ENCODE measurements at regions not wholly inside any gene's neighbourhood (a gene's known extent, or its start where the extent isn't known, plus 50 kb on each side); places are given as distances from the start of the nearest gene placed in this dataset.
A peak's percentile ranks its signal among the peaks of the same experiment; 100 is the strongest.

- peaks cover 15% of the 10 kb centered on the region for H3K4me1 Mint-ChIP-seq
- no peaks in the 10 kb centered on the region for H3K27me3 Mint-ChIP-seq (ENCODE audit: low read depth, poor library complexity)
- H3K27ac Mint-ChIP-seq = no peak overlapping the region
- H3K4me3 Mint-ChIP-seq = no peak overlapping the region
- no peaks in the 10 kb centered on the region for H3K36me3 Mint-ChIP-seq (ENCODE audit: low read depth)
- no peak for TF ChIP-seq CTCF (IDR thresholded peaks at IDR 0.05)
- peaks cover 10% of the 10 kb centered on the region for H3K9me3 Mint-ChIP-seq
- DNase-seq = no peak
Observed at GRCh38 chr11:122234780-122235179, 118.8 kb upstream of the BLID start.

- Mint-ChIP-seq H3K4me1 (peaks cover 15% of the 10 kb centered on the region), H3K36me3 (ENCODE audit: low read depth) (no peaks in the 10 kb centered on the region), H3K4me3 (no peak overlapping the region), H3K27ac (no peak overlapping the region), H3K9me3 (peaks cover 10% of the 10 kb centered on the region), H3K27me3 (ENCODE audit: low read depth, poor library complexity) (no peaks in the 10 kb centered on the region)
- DNase-seq = no peak
- no peak for TF ChIP-seq CTCF (IDR thresholded peaks at IDR 0.05)
Observed at GRCh38 chr11:122234257-122234656, 118.2 kb upstream of the BLID start.

GRCh38 chr11:122232985-122233384, 117.0 kb upstream of the BLID start:
- H3K36me3 Mint-ChIP-seq (ENCODE audit: low read depth) = no peaks in the 10 kb centered on the region
- no peak overlapping the region for H3K27ac Mint-ChIP-seq
- no peaks in the 10 kb centered on the region for H3K27me3 Mint-ChIP-seq (ENCODE audit: low read depth, poor library complexity)
- peaks cover 15% of the 10 kb centered on the region for H3K4me1 Mint-ChIP-seq
- no peak for DNase-seq
- TF ChIP-seq CTCF (IDR thresholded peaks at IDR 0.05) = no peak
- H3K4me3 Mint-ChIP-seq = no peak overlapping the region
- H3K9me3 Mint-ChIP-seq = peaks cover 6% of the 10 kb centered on the region

GRCh38 chr11:122230385-122230755, 114.4 kb upstream of the BLID start:
- no peak overlapping the region for H3K27ac Mint-ChIP-seq

GRCh38 chr11:122229481-122230384, 113.7 kb upstream of the BLID start:
- Mint-ChIP-seq H3K4me3 (peak overlapping the region; percentile 23), H3K36me3 (ENCODE audit: low read depth) (no peaks in the 10 kb centered on the region), H3K27me3 (ENCODE audit: low read depth, poor library complexity) (peaks cover under 1% of the 10 kb centered on the region), H3K9me3 (no peaks in the 10 kb centered on the region), H3K4me1 (peaks cover 6% of the 10 kb centered on the region), H3K27ac (peak overlapping the region; percentile 86)
- peak; percentile 26 for DNase-seq
- no peak for TF ChIP-seq CTCF (IDR thresholded peaks at IDR 0.05)

More at GRCh38 chr11:122230385-122230755, 114.4 kb upstream of the BLID start:
- Mint-ChIP-seq H3K27me3 (ENCODE audit: low read depth, poor library complexity) (no peaks in the 10 kb centered on the region), H3K9me3 (no peaks in the 10 kb centered on the region), H3K4me1 (peaks cover 10% of the 10 kb centered on the region), H3K36me3 (ENCODE audit: low read depth) (no peaks in the 10 kb centered on the region), H3K4me3 (no peak overlapping the region)
- DNase-seq = no peak
- TF ChIP-seq CTCF (IDR thresholded peaks at IDR 0.05) = no peak

GRCh38 chr11:122229078-122229477, 113.1 kb upstream of the BLID start:
- peaks cover 3% of the 10 kb centered on the region for H3K27me3 Mint-ChIP-seq (ENCODE audit: low read depth, poor library complexity)
- H3K27ac Mint-ChIP-seq = peak overlapping the region; percentile 86
- H3K9me3 Mint-ChIP-seq = no peaks in the 10 kb centered on the region
- H3K36me3 Mint-ChIP-seq (ENCODE audit: low read depth) = no peaks in the 10 kb centered on the region
- peaks cover 11% of the 10 kb centered on the region for H3K4me1 Mint-ChIP-seq
- H3K4me3 Mint-ChIP-seq = peak overlapping the region; percentile 23
- no peak for DNase-seq
- no peak for TF ChIP-seq CTCF (IDR thresholded peaks at IDR 0.05)
